Left hindlimb (tissue), 1 donor: ENCODE measurements at regions not wholly inside any gene's neighbourhood (a gene's known extent, or its start where the extent isn't known, plus 50 kb on each side); places are given as distances from the start of the nearest gene placed in this dataset.

Experiments
- DNase-seq: peaks from one replicate; pipeline ENCODE4 v3.0.0-alpha.2; 2018

DNA sequence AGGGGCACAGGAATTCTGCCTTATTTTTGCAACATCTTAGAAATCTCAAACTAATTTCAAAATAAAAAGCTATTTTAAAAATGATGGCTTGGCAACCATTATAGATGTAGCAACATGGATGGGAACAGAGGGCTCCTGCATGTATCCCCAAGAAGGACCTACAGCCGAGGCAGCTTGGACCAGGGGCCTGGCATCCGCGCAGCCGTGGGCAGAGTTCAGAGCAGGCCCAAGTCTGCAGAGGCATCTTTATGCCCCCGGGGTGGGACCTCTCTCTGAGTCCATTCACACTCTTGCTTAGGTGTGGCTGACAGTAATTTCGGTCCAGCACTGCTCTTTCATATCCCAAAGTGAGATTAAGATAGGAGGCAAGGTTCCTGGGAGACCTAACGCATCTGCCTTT is 425.8 kb upstream of the MYT1L start:
- DNase-seq, result no peak

DNA sequence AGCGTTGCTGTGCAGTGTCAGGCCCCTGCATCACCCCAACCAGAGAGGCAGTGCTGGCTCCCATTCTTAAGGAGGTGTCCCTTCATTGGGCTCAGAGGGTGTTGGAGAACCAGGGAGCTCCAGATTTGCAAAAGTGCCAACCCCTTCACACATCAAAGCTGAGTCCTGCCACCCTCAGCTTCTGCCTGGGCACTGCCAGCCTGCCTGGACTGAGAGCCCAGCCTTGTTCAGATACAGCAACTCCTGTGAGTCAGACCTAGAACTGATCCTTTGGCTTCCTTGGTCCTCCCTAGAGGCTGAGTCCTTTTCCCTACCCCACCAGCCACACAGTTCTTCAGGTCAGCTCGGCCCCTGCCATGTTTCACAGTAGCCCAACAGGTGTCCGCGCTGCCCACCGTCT is 424.9 kb upstream of the MYT1L start:
- DNase-seq, result no peak

DNA sequence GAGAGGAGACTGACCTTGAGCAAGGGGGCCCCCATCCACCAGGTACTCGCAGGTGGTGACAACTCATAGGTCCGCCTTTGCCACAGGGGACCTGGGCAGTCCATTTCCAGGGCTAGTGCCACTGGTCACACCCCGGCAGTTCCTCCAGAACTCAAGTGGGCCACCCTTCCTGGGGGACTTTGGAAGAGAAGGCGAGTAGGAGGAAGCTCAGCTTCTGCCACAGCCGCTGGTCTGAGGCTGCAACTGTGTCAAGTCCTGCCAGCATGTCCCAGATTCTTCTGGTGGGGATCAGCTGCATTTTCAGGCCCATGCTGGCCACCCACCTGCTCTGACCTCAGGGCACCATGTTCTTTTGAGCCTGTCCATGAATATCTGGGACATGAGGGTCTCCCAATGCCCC is 423.9 kb upstream of the MYT1L start:
- no peak for DNase-seq

DNA sequence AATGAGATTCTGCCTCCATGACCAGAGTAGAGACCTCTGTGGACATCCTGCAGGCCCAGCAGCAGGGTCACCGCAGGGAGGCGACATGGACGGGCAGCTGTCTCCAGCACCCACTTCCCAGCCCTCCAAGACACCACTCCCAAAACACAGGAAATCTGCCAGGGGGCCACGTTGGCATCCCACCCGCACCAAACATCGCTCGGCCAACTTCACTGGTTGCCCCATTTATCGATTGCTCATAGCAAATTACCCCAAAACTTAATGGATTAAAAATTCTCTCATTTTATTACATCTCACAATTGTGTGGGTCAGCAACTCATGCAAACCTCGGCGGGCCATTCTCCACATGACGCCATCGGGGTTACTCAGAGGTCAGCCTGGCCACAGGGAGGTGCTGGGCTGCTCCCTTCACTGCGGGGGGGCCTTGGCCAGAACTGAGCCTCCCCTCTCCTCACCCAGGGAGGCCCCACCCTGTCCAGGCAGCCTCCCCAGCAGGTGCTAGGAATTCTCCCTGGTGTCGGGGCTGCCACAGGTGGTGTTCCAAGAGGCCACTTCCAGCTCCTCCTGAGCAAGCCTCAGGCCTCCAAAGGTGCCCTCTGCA is 420.7 kb upstream of the MYT1L start:
- no peak for DNase-seq

DNA sequence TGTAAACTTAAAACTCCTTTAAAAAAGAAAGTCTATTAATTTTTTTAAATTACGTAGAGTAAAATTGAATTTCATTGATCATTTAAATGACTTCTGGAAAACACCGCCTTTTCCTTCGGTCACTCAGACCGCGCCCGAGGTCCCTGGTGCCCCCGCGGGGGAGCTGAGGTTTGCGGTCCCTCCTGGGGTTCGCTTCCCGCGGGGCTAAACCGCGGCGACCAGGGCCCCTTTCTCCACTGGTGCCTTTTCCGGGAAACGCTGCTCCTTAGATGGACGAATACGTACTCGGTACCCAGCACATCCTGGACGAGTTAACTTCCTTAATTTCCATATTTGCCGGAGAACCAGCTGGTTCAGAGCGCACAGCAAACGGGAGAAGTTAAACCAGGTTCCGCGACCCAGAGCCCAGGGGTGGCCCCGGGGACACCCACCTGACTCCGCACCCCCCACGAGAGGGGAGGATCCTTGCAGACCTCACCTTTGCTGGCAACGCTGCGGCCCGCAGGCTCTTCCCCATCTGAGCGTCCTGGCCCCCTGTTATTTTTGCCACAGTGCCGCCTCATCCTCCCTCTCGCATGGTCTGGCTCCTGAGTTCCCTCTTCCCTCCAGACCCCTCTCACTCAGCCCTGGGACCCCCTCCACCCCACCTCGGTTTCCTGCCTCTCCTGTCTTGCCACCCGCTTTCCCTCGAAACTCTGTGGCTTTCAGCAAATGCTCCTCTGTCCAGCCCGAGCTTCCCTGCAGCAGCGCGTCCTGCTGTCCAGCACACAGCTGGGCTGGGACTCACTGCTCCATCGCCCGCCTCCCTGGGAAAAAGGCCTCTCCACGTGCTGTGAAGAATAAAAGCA is 420.0 kb upstream of the MYT1L start:
- no peak for DNase-seq

DNA sequence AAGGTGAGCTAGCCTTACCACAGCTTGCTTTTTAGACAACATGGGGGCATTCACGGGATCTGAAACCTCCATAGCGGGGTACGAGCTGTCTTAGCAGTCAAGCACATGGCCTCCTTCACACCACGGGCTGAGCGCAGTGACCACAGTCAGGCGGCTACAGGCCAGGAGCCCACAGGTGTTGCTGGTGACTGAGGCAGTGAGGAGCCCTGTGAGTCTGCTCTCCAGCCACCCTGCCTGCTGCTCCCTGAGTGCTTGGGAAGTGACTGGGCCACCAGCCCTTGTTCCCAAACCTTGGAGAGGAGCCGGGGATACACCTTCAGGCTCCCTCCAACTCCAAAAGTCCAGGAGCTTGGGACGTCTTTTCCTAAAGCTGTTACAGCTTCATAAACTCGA is 418.1 kb upstream of the MYT1L start:
- DNase-seq, result no peak

DNA sequence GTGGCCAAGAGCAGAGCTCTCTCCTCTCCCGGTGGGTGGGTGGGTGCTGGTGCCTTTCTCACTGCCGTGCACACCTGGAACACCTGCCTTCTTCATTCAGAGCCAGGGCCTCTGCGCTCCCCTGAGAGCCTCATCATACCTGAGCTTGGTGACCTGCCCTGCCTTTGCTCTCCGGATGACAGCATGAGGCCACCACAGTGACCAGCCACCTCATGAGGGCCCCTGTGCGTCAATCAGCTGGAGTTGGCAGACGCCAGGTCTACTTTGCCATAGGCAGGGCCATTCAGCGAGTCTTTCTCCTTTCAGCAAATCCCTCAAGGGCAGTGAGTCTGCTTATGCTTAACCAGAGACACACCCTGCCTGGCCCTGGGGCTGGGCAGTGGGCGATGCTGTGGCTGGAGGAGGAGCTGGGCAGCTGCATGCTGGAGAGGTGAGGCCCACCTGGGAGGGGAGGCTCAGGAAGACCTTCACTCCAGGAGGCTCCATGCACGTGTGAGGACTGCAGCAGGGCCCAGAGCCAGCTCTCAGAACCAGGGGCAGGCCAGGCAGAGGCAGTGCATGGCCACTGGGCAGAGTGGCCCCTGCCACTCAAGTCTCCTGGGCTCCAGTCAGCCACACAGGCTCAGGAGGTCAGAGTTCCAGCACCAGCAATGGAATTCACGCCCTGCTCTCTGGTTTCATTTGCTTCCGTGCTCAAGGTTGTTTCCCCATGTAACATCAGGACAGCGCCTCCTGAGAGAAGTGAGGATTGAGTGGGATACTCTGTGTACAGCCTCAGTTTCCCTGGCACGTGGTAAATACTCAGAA is 417.5 kb upstream of the MYT1L start:
- DNase-seq, result no peak

DNA sequence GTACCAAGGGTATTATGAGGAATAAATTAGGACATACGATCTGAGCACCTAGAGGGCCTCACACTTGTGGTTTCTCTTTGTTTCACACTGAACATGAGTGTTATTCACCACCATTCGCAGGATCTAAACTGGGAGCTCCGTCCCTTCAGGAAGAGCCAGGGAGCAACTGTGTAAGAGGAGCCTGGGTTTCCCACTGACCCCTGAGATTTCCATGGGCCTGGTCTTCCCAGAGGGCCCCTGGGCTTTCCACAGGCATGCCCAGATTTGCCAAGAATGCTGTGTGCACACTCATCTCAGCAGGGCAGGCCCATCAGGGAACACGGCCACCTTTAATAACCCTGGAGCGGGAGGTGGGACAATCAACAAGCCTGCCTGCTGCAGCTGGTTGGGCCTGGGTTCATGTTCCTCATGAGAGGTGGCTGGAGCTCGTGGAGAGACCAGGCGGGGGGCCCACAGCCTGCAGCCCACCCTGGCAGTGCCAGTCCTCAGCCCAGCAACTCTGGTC is 416.8 kb upstream of the MYT1L start:
- no peak for DNase-seq

DNA sequence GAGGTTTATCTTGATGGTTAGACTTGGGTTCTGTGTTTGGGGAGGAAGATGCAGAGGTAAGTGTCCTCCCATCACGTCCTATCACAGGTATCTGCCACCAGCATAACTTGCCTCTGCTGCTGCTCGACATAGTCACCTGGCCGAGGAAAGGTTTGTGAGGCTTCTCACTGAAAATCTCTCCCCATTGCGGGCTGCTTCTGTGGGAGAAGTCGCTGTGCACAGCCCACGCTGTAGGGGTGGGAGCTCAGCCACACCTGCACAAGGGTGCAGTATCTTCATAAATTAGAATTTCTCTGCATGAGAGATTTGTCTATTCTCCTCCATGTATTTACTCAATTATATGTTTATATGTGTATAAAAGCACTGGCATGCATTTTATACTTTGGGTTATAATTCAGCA is 415.7 kb upstream of the MYT1L start:
- DNase-seq, result no peak

DNA sequence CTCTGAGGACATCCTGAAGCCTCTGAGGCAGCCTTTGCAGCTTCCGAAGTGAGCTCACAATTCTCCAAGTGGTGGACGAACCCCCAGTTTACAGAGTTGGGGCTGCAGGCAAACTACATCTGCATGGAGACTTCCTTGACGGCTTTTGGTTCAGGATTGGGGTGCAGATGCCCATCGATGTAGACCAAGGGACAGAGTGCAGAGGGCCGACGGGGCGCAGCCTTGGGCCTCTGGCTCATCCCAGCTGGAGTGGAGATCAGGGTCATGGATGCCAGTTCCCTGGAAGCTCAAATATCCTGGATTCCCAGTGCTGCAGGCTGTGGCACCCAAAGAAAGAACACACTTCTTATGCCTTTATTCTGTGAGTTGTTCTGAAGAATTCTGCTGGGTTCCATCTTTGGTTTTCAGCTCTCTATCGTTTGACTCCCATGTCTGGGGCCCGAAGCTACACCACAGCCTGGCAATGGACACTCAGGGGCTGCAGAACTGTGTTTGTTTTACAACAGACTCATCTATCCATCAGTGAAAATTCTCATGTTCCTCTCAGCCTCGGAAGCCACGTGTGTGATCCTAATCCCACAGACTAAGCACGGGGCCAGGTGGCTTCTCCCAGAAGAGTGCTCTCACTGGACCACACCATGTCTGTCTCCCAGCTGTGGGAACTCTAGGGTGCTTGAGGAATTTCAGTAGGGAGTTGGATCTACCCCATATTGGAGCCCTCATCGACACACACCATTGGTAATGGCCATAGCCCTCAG is 414.1 kb upstream of the MYT1L start:
- DNase-seq, result no peak

DNA sequence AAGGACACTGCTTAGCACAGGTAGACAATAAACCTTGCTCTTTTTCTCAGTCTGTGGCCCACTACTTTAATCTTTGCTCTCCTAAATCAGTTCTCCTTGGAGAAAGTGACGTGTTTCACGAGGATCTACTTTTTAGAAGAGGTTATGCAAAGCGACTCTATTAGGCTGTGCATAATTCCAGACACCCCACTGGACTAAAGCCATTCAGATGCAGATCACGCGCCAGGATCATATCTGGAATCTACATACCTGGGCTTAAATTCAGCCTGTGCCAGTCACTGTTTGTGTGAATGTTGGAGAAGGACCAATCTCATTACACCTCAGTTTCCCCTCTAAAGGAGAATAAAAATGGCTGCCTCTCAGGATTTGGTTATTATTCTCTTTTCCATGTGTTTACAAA is 413.0 kb upstream of the MYT1L start:
- no peak for DNase-seq

DNA sequence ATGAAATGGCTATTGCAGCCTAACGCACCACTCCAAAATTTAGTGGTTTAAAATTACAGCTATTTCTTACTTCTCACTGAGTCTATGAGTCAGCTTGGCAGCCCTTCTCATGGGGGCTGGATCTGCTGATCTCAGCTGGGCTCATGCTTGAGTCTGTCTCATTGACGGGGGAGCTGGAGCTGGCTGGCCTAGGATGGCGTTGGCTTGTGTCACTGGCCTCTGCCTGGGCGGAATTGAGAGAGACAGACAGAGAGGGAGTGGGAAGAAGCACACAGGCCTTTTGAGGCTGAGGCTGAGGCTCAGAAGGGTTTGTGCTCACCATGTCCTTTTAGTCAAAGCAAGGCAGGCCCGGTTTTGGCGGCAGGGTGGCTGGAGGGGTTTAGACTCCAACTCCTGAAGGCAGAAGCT is 412.1 kb upstream of the MYT1L start:
- peak; percentile 80 for DNase-seq

DNA sequence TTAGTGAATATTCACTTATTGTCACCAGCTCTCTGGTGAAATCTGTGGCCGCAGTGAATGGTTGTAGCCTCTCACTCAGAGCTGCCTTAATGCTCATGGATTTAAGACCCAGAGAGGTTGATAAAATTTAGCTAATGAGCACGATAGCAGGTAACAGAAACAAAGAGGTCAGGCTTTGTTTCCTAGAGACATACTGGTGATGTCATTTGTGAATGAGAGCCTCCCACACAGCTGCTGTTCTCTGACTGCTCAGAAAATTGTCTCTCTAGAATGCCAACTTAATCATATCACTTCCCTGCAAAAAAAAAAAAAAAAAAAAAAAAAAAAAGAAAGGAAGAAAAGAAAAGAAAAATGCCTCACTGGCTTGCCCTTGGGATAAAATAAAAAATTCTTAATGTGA is 411.7 kb upstream of the MYT1L start:
- DNase-seq, result no peak

DNA sequence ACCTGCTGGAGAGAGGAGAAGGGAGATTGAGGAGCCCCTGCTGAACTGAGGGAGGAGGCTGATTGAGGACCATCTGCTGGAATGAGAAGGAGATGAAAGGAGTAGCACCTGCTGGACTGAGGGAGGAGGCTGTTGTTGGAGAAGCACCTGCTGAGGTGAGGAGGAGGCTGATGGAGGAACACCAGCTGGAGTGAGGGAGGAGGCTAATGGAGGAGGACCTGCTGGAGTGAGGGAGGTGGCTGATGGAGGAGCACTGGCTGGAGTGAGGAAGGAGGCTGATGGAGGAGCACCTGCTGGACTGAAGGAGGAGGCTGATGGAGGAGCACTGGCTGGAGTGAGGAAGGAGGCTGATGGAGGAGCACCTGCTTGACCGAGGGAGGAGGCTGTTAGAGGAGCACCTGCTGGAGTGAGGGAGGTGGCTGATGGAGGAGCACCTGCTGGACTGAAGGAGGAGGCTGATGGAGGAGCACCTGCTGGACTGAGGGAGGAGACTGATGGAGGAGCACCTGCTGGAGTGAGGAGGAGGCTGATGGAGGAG is 409.2 kb upstream of the MYT1L start:
- DNase-seq, result no peak

DNA sequence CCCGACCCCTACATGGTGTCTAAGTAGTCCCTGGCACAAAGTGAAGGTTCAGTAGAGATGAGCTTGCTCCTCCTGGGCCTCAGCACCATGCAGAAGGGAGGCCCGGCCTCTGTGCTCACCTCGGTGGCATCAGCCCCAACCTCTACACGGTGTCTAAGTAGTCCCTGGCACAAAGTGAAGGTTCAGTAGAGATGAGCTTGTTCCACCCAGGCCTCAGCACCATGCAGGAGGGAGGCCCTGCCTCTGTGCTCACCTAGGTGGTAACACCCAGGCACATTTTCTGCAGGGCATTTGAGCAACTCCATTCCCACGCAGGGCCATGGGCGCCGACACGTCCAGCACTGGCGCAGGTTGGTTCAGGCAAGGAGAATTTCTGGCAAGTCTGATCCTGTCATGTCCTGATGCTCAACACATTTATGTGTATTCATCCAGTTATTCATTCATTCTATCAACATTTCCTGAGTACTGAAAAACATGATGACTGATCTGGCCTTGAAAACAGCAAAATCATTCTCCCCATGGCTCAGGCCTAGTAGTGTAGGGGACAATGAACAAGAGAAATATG is 408.2 kb upstream of the MYT1L start:
- DNase-seq, result no peak

DNA sequence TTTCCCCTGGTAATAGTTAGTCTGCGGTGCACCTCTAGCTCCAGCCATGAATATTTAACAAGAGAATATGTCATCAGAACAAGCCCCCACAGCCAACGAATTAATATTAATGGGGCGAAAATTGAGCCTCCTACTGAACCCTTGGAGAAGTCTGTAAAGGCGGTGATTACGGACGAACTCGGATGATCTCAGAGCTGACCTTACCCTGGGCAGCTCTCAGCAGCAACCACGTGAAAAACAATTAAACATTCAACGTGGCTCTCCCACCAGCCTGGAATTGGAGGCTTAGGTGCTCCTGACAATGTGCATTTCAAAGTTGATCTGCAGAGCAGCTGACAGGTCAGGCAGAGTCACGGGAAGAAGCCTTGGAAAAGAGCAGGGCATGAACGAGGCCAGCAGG is 407.6 kb upstream of the MYT1L start:
- no peak for DNase-seq

DNA sequence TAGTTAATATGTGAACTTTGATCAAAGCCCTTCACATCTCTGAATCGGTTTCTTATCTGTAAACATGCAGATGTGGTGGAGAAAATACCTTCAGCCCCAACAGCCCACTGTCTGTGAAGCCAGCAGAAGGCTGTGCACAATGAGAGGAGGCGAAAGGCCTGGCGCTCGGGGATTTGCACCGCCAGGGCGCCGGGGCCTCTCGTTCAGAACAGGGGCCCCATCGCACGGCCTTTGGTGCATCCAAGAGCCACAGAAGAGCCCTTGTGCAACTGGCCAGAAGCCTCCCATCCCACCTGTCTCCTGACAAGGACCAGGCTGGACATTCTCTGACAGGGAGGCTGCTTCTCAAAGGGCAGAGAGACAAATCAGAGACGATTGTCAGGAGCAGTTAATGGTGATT is 407.2 kb upstream of the MYT1L start:
- DNase-seq, result no peak

DNA sequence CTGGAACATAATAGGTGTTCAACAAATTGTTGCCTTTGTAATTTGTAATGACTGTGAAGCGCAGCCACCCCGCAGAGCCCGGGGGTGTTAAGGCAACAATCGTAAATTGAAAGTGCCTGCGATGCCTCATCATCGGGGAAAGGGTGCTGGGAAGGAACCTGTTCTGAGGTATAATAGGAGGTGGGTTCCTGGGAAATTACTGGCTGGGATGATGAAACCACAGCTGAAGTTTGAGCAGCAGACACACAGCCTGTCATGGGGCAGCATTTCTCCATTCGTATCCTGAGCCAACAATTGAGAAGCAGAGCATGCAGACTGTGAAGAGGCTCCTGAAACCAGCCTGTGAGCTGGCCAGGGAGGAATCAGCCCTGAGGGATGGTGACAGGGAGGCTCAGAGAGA is 404.0 kb upstream of the MYT1L start:
- no peak for DNase-seq

DNA sequence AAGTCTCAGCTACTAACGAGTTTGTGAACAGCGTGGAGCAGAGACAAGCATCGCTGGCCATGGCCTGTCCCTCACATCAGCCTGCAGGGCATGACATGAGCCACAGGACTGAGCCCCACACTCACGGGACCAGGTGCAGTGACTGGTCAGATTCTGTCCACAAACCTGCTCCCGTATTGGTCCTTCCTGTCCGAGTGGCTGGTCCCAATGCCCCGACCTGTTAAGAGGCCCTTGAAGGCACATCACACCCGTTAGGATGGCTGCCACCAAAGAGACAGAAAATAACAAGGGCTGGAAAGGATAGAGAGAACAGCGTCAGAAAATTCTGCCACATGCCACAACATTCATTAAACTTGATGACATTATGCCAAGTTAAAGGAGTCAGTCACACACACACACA is 403.2 kb upstream of the MYT1L start:
- no peak for DNase-seq

DNA sequence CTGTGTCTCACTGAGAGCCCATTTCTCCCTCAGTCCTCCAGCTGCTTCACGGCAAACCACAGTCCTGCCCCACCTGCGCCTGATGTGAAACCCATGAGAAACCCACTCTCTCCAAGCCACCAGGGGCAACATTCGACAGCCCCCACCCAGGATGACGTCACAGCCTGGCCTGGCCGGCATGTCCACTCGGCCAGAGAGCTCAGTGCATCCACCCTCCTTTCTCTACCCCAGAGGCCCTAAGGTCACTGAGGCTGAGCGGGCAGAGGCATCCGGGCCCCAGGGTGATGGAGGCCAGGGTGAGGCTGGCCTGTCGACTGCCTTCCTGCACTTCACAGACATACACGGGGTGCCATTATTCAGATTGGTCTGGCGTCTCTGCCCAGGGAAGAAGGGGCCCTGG is 402.7 kb upstream of the MYT1L start:
- no peak for DNase-seq

DNA sequence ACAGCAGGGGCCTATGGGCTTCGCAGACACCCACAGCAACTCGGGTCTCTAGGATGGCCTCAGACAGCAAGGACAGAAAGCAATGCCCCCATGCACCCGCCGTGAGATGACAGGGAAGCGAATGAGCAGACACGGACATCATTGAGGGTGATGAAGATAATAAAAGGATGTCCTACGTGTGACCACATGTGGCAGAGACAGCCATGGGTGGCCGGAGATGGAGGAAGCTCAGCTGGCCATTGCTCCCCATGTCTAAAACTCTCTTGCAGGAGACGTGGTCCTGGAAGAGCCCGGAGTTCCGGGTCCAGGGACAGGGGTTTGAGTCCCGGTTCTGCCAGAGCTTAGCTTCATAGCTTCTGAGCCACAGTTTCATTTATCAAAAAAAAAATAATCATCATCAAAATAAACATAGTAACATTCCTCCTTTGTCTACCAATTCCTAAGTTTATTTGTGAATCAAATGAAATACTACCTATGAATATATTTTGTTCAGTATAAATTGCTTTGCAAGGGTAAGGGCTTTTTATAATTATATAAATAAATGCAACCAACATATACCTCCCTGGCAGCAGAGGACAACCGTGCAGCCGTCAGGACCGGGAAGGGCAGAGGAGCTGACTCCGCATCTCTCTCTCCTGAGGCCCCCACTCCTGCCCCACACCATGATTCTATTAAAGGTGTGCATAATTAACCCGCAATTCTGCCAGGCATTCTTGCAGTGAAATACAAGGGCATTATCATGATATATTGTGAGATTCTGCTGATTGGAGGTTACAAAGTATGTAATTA is 401.4 kb upstream of the MYT1L start:
- DNase-seq, result no peak
